Liver (tissue), 8 donors: ENCODE measurements at regions not wholly inside any gene's neighbourhood (a gene's known extent, or its start where the extent isn't known, plus 50 kb on each side); places are given as distances from the start of the nearest gene placed in this dataset.

Experiments
- DNase-seq: peaks from one replicate; pipeline ENCODE4 v3.0.0-alpha.2; 2017; ENCODE audit warnings: low spot score
- H3K27ac ChIP-seq, 2 donors: one replicate each; pipeline ENCODE4 v1.7.0; 2013; ENCODE audit warnings: inconsistent platforms in 2 of 2, low read length in 2 of 2, control low read depth in 1 of 2, low read depth in 1 of 2, mild to moderate bottlenecking in 1 of 2
- H3K27me3 ChIP-seq, 4 donors: one replicate each; pipeline versions ENCODE4 v1.6.1 to v1.7.0; 2013; ENCODE audit warnings: low read length in 3 of 4, inconsistent platforms in 1 of 4, mild to moderate bottlenecking in 1 of 4, moderate library complexity in 1 of 4; ENCODE audit not compliant: control insufficient read depth in 4 of 4, insufficient read depth in 4 of 4
- H3K36me3 ChIP-seq, 4 donors: one replicate each; pipeline versions ENCODE4 v1.6.1 to v1.7.0; 2013; ENCODE audit warnings: low read length in 3 of 4, mild to moderate bottlenecking in 3 of 4, low read depth in 1 of 4, moderate library complexity in 1 of 4; ENCODE audit not compliant: control insufficient read depth in 4 of 4, insufficient read depth in 3 of 4
- H3K4me1 ChIP-seq, 4 donors: one replicate each; pipeline versions ENCODE4 v1.6.1 to v1.7.0; 2013; ENCODE audit warnings: low read length in 3 of 4, mild to moderate bottlenecking in 3 of 4, moderate library complexity in 1 of 4; ENCODE audit not compliant: control insufficient read depth in 4 of 4, insufficient read depth in 4 of 4
- H3K4me3 ChIP-seq, 3 donors: one replicate each; pipeline versions ENCODE4 v1.6.1 to v1.7.0; 2013; ENCODE audit warnings: low read length in 3 of 3, control low read depth in 1 of 3, low read depth in 1 of 3, mild to moderate bottlenecking in 1 of 3
- H3K9ac ChIP-seq, 2 donors: one replicate each; pipeline ENCODE4 v1.7.0; 2013; ENCODE audit warnings: low read length in 2 of 2, mild to moderate bottlenecking in 2 of 2, moderate library complexity in 2 of 2, control low read depth in 1 of 2, low read depth in 1 of 2
- H3K9me3 ChIP-seq, 4 donors: one replicate each; pipeline versions ENCODE4 v1.6.1 to v1.7.0; 2013; ENCODE audit warnings: low read length in 3 of 4; ENCODE audit not compliant: control insufficient read depth in 4 of 4
- ATF3 ChIP-seq: IDR thresholded peaks from 2 replicates; pipeline ENCODE4 v1.6.1; 2016; ENCODE audit warnings: antibody characterized with exemption
- EGR1 ChIP-seq, 2 donors: IDR thresholded peaks; 2 replicates each; pipeline ENCODE4 v1.6.1; 2016 to 2018; ENCODE audit warnings: antibody characterized with exemption in 2 of 2, low read depth in 2 of 2
- FOXA1 ChIP-seq: IDR thresholded peaks from 2 replicates; pipeline ENCODE4 v1.6.1; 2016; ENCODE audit warnings: antibody characterized with exemption
- FOXA2 ChIP-seq: IDR thresholded peaks from 2 replicates; pipeline ENCODE4 v1.6.1; 2016; ENCODE audit warnings: antibody characterized with exemption
- GABPA ChIP-seq, 2 donors: IDR thresholded peaks in 1 of 2; conservative IDR thresholded peaks in 1 of 2; 2 replicates each; pipeline ENCODE4 v1.6.1; 2016; ENCODE audit warnings: antibody characterized with exemption in 2 of 2, mild to moderate bottlenecking in 1 of 2, moderate library complexity in 1 of 2
- HNF4A ChIP-seq, 2 donors: conservative IDR thresholded peaks; 2 replicates each; pipeline ENCODE4 v1.6.1; 2016; ENCODE audit warnings: antibody characterized with exemption in 2 of 2, mild to moderate bottlenecking in 2 of 2
- HNF4G ChIP-seq: IDR thresholded peaks from 2 replicates; pipeline ENCODE4 v1.6.1; 2016; ENCODE audit warnings: antibody characterized with exemption
- JUND ChIP-seq, 2 donors: IDR thresholded peaks; 2 replicates each; pipeline ENCODE4 v1.6.1; 2016; ENCODE audit warnings: antibody characterized with exemption in 2 of 2
- NR2F2 ChIP-seq: IDR thresholded peaks from 2 replicates; pipeline ENCODE4 v1.6.1; 2016; ENCODE audit warnings: antibody characterized with exemption
- RAD21 ChIP-seq, 2 donors: IDR thresholded peaks; 2 replicates each; pipeline ENCODE4 v1.6.1; 2016; ENCODE audit warnings: antibody characterized with exemption in 2 of 2, mild to moderate bottlenecking in 2 of 2
- REST ChIP-seq: IDR thresholded peaks from 2 replicates; pipeline ENCODE4 v1.6.1; 2016; ENCODE audit warnings: antibody characterized with exemption, mild to moderate bottlenecking
- RXRA ChIP-seq, 2 donors: IDR thresholded peaks; 2 replicates each; pipeline ENCODE4 v1.6.1; 2017 to 2018; ENCODE audit warnings: antibody characterized with exemption in 2 of 2, mild to moderate bottlenecking in 1 of 2
- SP1 ChIP-seq: IDR thresholded peaks from 2 replicates; pipeline ENCODE4 v1.6.1; 2018; ENCODE audit warnings: antibody characterized with exemption, mild to moderate bottlenecking
- TAF1 ChIP-seq: conservative IDR thresholded peaks from 2 replicates; pipeline ENCODE4 v1.6.1; 2016; ENCODE audit warnings: antibody characterized with exemption, mild to moderate bottlenecking
- YY1 ChIP-seq: IDR thresholded peaks from 2 replicates; pipeline ENCODE4 v1.6.1; 2016; ENCODE audit warnings: antibody characterized with exemption, mild to moderate bottlenecking
- WGBS: extraction: QIAGEN DNeasy Blood & Tissue Kit; methylation state at CpG from one replicate; pipeline ENCODE4 v1.1.7; 2013; 5-methylcytosine and 5-hydroxymethylcytosine counted together
- TF ChIP-seq, protein P1 (sequence below): IDR thresholded peaks from 2 replicates; pipeline ENCODE4 v1.6.1; 2016; ENCODE audit warnings: antibody characterized with exemption
- TF ChIP-seq, protein P2 (sequence below): fragments of 150-350 bp; IDR thresholded peaks from 2 replicates; pipeline ENCODE4 v1.5.1; 2017; ENCODE audit warnings: improper control_type of control experiment, low read depth, low read length; ENCODE audit not compliant: missing input control
- TF ChIP-seq, protein P3 (sequence below): IDR thresholded peaks from 2 replicates; pipeline ENCODE4 v1.6.1; 2016; ENCODE audit warnings: antibody characterized with exemption
- donor health status: healthy.
- donor health status: healthy.
- donor health status: healthy.
- donor health status: healthy.
- donor health status: healthy.

GRCh38 chr6:164962805-164963204, 346.6 kb downstream of the C6orf118 start:
- WGBS = 53% methylated on average over 1 of the region's 1 CpG
- TF ChIP-seq EGR1 (IDR thresholded peaks at IDR 0.05; ENCODE audit: low read depth in 2 of 2) (no peak), ATF3 (no peak), HNF4A (conservative IDR thresholded peaks at IDR 0.05) (no peak), HNF4G (no peak), REST (no peak), NR2F2 (no peak), RXRA (IDR thresholded peaks at IDR 0.05) (no peak), JUND (IDR thresholded peaks at IDR 0.05) (no peak), RAD21 (IDR thresholded peaks at IDR 0.05) (no peak), FOXA2 (no peak), SP1 (no peak), FOXA1 (no peak), TAF1 (no peak), YY1 (no peak), GABPA (IDR thresholded peaks at IDR 0.05 in 1 of 2, conservative IDR thresholded peaks at IDR 0.05 in 1 of 2) (no peak)
- TF ChIP-seq, protein P1, sequence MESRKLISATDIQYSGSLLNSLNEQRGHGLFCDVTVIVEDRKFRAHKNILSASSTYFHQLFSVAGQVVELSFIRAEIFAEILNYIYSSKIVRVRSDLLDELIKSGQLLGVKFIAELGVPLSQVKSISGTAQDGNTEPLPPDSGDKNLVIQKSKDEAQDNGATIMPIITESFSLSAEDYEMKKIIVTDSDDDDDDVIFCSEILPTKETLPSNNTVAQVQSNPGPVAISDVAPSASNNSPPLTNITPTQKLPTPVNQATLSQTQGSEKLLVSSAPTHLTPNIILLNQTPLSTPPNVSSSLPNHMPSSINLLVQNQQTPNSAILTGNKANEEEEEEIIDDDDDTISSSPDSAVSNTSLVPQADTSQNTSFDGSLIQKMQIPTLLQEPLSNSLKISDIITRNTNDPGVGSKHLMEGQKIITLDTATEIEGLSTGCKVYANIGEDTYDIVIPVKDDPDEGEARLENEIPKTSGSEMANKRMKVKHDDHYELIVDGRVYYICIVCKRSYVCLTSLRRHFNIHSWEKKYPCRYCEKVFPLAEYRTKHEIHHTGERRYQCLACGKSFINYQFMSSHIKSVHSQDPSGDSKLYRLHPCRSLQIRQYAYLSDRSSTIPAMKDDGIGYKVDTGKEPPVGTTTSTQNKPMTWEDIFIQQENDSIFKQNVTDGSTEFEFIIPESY = no peak
- TF ChIP-seq, protein P2, sequence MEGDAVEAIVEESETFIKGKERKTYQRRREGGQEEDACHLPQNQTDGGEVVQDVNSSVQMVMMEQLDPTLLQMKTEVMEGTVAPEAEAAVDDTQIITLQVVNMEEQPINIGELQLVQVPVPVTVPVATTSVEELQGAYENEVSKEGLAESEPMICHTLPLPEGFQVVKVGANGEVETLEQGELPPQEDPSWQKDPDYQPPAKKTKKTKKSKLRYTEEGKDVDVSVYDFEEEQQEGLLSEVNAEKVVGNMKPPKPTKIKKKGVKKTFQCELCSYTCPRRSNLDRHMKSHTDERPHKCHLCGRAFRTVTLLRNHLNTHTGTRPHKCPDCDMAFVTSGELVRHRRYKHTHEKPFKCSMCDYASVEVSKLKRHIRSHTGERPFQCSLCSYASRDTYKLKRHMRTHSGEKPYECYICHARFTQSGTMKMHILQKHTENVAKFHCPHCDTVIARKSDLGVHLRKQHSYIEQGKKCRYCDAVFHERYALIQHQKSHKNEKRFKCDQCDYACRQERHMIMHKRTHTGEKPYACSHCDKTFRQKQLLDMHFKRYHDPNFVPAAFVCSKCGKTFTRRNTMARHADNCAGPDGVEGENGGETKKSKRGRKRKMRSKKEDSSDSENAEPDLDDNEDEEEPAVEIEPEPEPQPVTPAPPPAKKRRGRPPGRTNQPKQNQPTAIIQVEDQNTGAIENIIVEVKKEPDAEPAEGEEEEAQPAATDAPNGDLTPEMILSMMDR = no peak
- TF ChIP-seq, protein P3, sequence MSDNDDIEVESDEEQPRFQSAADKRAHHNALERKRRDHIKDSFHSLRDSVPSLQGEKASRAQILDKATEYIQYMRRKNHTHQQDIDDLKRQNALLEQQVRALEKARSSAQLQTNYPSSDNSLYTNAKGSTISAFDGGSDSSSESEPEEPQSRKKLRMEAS = no peak

More at GRCh38 chr6:164962805-164963204, 346.6 kb downstream of the C6orf118 start:
- Histone ChIP-seq H3K27me3 (no peaks in the 10 kb centered on the region), H3K9ac (no peak overlapping the region), H3K4me1 (no peaks in the 10 kb centered on the region), H3K27ac (no peak overlapping the region), H3K9me3 (peaks cover 0 to 2% (median under 1%) of the 10 kb centered on the region in 4 donors), H3K36me3 (no peaks in the 10 kb centered on the region), H3K4me3 (no peak overlapping the region)
- no peak for DNase-seq
